GM12874 (cell line): ENCODE measurements at regions not wholly inside any gene's neighbourhood (a gene's known extent, or its start where the extent isn't known, plus 50 kb on each side); places are given as distances from the start of the nearest gene placed in this dataset.

ENCODE experiments used
- TF ChIP-seq, protein P1 (sequence below): IDR thresholded peaks from 2 replicates; pipeline ENCODE4 v1.5.1; 2011; ENCODE audit warnings: low read depth, mild to moderate bottlenecking, control low read depth, low read length, moderate library complexity; ENCODE audit not compliant: insufficient read depth

DNA sequence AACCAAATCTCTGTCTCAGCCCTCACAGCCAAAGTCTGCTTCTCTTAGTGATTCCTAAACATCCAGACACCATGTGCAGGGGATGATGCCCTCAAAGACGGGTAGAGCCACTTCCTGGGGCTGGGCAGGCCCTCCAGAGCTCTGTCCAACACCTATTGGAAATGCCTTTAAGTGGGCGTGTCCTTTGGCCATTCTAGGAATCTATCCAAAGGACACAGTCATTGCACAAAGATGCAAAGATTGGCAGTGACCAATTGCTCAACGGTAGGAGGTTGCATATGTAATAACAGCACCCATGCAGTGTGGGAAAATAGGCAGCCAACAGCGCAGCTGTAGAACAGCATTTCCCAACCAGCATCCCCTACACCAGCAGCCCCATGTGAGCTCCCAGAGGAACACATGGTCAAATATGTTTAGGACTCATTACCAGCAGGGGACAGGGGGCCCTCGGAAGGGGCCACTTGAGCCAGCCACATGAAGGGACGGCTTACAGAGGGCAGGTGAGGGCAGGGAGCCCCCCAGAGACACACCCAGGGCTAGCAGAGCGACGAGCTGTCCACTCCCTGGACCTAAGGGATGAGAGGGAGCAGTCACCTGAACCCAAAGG, 142.8 kb upstream of the IQSEC1 start:
- TF ChIP-seq, protein P1, sequence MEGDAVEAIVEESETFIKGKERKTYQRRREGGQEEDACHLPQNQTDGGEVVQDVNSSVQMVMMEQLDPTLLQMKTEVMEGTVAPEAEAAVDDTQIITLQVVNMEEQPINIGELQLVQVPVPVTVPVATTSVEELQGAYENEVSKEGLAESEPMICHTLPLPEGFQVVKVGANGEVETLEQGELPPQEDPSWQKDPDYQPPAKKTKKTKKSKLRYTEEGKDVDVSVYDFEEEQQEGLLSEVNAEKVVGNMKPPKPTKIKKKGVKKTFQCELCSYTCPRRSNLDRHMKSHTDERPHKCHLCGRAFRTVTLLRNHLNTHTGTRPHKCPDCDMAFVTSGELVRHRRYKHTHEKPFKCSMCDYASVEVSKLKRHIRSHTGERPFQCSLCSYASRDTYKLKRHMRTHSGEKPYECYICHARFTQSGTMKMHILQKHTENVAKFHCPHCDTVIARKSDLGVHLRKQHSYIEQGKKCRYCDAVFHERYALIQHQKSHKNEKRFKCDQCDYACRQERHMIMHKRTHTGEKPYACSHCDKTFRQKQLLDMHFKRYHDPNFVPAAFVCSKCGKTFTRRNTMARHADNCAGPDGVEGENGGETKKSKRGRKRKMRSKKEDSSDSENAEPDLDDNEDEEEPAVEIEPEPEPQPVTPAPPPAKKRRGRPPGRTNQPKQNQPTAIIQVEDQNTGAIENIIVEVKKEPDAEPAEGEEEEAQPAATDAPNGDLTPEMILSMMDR, result no peak

DNA sequence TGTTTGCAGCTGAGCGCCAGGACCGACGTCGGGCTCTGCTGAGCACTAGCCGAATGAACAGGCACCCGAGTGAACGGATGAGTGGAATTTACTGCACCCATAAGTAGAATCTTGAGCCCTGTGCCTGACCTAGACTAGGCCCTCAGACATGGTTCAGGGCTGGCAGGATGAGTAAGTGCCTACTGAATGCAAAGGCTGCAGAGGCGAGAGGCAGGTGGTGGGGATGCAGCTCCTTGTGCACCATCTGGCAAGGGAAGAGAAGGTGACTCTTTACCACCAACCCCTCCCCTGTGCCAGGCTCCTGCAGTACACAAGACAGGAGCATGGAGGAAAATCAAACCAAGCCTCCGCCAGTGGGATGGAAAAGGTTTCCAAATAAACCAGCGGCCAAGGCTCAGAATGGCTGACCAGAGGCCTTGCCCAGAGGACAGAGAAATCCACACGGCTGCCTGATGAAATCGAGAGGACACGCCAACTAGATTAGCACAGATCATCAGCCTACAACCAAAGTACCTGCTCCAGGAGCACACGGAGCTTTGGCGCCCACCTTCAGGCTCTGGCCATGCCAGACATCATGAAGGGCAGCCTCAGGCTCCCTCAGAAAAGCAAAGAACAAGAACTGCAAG, 141.7 kb upstream of the IQSEC1 start:
- TF ChIP-seq, protein P1, result no peak

DNA sequence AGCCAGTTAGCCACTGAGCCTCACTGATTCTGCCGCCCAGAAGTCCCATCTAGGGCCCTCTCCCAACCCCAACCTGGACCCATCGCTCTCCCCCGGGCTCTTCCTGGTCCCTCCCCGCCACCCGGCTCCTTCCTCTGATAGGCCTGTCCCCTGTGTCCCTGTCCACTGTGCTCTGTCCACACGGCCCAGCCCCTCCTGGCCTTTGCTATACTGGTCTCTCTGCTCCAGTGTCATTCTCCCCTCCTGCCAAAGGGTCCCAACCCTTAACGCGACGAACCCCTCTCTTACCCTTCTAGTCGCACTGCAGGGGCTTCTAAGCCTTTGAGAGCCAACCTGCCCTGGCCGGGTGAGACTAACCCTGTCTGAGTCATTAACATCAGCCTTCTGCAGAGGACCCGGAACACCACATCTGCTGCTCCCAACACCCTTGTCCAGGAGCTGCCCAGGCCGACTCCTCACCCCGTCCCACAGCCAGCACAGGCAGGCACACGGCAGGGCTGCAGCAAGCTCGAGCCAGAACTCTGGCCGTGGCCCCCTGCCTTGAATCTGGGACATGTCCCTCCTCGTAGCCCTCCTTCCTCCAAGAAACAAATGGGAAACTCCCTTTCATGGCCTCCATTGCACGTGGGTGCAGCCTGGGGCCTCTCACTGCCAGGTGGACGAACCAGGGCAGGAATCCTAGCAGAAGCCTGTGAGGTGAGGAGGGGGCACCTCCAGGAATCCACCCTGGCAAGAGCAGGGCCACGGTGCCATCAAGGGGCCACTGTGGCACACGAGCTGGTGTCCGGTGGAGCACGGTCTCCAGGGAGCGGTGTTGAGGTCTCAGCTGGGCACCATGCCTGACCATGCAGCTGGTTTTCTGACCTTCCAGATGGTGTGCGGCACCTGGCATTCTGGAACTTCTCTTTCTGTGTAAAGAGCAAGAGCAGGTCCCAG, 140.9 kb upstream of the IQSEC1 start:
- TF ChIP-seq, protein P1, result no peak

DNA sequence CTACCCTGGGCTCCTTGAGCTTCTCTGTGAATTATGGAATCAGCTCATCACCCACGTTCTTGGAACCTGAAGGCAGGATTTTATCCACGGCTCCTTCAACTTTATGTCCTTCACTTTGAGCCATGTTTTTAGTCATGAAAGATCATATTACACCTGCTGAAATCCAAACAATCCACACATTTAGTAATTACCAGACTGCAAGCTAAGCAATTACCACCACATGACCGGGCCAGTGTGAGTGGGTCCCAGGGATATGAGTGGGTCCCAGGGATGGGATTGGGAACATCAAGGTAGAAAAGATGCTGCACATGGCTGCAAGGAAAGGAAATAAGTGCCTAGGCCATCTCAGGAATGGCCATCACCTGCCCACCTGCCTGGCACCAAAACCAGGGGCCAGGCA, 140.3 kb upstream of the IQSEC1 start:
- TF ChIP-seq, protein P1, result no peak

DNA sequence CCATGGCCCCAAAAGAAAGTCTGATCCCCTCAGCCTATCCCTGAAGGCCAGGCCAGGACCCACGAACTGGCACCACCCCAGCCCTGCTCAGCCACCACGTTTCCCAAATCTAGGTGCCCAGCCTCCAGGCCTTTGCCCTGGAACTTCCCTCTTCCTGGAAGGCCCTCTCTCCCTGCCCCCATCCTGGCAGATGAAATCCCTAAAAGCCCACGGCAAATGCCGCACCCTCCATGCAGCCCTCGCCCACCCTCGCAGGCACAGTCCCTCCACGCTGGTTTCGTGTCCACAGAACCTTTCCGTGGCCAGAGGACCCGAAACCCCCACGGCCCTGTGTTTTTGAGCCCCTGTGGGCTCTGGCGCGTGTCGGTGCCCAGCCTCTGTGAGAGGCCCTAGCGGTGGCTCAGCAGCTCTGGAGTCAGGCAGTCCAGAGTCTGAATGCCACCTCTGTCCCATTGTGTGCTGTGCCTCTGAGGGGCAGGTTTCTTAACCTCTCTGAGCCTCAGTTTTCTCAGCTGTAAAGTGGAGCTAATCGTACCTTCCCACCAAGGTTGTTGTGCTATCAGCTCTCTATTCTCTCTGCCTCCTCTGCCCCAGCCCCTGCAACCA, 138.5 kb upstream of the IQSEC1 start:
- TF ChIP-seq, protein P1, result no peak

DNA sequence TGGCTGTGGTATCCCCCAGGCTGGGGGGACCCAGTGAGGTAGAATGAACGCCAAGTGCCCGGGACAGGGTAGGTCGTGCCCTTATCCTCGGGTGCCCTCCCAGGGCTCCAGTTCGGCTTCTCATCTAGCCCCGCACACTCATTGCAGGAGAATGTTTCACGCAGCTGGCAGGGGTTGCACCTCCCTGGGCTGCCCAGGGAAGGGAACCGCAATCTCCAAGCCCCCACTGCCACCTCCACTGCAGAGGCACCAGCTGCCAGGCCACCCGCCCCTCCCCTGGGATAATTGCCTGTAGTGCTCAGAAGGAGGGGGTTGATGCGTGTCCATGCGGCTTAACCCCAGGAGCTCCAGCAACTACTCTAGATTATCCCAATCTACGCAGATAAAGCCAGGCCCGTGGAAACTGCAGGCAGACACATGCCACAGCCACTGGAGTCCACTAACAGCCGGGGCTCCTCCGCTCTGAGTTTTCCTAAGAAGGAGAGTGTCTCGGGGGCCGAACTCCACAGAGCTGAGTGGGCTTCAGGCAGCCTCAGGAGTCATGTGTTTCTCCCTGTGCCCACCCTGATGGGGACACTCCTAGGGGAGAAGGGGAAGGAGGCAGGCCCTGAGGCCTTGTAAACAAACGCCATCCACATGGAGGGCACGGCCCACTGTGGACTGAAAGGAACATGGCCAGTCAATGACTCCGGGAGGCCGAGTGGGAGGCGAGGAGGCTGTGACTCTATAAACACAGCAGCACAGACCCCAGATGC, 137.2 kb upstream of the IQSEC1 start:
- TF ChIP-seq, protein P1, result no peak
